Colonic mucosa (tissue), 4 donors: ENCODE measurements at regions not wholly inside any gene's neighbourhood (a gene's known extent, or its start where the extent isn't known, plus 50 kb on each side); places are given as distances from the start of the nearest gene placed in this dataset.

ENCODE experiments used
- DNase-seq: peaks from one replicate; pipeline ENCODE4 v3.0.0-alpha.2; 2020
- H3K27ac ChIP-seq: fragments of 200-600 bp; one replicate; pipeline ENCODE4 v1.8.0; 2021
- H3K27me3 ChIP-seq: fragments of 200-600 bp; one replicate; pipeline ENCODE4 v1.8.0; 2021
- H3K36me3 ChIP-seq: fragments of 200-600 bp; one replicate; pipeline ENCODE4 v1.8.0; 2021
- H3K4me1 ChIP-seq: fragments of 200-600 bp; one replicate; pipeline ENCODE4 v1.8.0; 2021; ENCODE audit warnings: mild to moderate bottlenecking
- H3K4me3 ChIP-seq: fragments of 200-600 bp; one replicate; pipeline ENCODE4 v1.8.0; 2021
- H3K9ac ChIP-seq, 2 donors: one replicate each; pipeline ENCODE4 v1.7.0; 2013; ENCODE audit warnings: control low read depth in 2 of 2, low read depth in 2 of 2, low read length in 2 of 2
- H3K9me3 ChIP-seq: fragments of 200-600 bp; one replicate; pipeline ENCODE4 v1.8.0; 2021
- intact Hi-C: fragments of 100-400 bp; cut with DNase I; formaldehyde crosslinking; loops from one replicate; pipeline ENCODE4 v1.14.1; 2022
- TF ChIP-seq, protein P1 (sequence below): fragments of 200-600 bp; IDR thresholded peaks from one replicate; pipeline ENCODE4 v1.8.0; 2022; ENCODE audit warnings: antibody characterized with exemption, mild to moderate bottlenecking
- donor health status: healthy.
- donor health status: DM: no; HTN: no; CAD: no.
- donor health status: DM: no; HTN: no; CAD: no.

DNA sequence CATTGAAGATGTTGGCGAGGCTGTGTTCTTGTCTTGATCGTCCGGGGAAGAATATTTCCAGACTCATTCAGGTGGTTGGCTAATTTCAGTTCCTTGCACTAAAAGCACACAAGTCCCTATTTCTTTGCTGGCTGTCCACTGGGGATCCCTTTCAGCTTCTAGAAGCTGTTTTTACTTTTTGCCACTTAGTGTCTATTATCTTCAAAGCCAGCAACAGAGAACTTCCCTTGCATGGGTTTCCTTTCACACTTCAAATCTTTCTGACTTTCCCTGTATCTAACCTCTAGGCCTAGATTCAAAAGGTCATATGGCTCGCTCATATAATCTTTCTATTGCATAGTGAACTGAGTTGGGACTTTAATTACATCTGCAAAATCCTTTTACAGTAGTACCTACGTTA lies 215.3 kb upstream of the PCDH9 start:
- Histone ChIP-seq H3K9me3 (no peaks in the 10 kb centered on the region), H3K4me3 (no peak overlapping the region), H3K4me1 (no peaks in the 10 kb centered on the region), H3K27ac (no peak overlapping the region), H3K9ac (no peak overlapping the region), H3K36me3 (no peaks in the 10 kb centered on the region), H3K27me3 (no peaks in the 10 kb centered on the region)
- DNase-seq = no peak
- TF ChIP-seq, protein P1, sequence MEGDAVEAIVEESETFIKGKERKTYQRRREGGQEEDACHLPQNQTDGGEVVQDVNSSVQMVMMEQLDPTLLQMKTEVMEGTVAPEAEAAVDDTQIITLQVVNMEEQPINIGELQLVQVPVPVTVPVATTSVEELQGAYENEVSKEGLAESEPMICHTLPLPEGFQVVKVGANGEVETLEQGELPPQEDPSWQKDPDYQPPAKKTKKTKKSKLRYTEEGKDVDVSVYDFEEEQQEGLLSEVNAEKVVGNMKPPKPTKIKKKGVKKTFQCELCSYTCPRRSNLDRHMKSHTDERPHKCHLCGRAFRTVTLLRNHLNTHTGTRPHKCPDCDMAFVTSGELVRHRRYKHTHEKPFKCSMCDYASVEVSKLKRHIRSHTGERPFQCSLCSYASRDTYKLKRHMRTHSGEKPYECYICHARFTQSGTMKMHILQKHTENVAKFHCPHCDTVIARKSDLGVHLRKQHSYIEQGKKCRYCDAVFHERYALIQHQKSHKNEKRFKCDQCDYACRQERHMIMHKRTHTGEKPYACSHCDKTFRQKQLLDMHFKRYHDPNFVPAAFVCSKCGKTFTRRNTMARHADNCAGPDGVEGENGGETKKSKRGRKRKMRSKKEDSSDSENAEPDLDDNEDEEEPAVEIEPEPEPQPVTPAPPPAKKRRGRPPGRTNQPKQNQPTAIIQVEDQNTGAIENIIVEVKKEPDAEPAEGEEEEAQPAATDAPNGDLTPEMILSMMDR = no peak
- intact Hi-C loops = no loop called here

DNA sequence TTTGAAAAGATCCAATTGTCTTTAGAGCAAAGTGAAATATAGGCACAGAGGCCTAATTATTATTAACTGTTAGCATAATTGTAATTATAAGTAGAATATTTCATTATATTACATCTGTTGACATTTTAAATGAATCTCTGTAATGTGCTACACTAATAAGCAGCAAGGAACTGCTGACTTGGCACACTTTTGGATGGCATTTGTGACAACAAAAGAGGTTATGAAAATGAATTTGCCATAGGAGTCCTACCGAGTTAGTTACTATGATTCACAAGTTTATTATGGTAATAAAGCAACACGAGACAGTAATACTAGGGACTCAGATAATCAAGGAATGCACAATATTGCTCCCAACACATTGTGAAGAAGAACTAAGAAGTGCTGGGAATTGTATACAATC lies 213.8 kb upstream of the PCDH9 start:
- intact Hi-C loops = no loop called here

DNA sequence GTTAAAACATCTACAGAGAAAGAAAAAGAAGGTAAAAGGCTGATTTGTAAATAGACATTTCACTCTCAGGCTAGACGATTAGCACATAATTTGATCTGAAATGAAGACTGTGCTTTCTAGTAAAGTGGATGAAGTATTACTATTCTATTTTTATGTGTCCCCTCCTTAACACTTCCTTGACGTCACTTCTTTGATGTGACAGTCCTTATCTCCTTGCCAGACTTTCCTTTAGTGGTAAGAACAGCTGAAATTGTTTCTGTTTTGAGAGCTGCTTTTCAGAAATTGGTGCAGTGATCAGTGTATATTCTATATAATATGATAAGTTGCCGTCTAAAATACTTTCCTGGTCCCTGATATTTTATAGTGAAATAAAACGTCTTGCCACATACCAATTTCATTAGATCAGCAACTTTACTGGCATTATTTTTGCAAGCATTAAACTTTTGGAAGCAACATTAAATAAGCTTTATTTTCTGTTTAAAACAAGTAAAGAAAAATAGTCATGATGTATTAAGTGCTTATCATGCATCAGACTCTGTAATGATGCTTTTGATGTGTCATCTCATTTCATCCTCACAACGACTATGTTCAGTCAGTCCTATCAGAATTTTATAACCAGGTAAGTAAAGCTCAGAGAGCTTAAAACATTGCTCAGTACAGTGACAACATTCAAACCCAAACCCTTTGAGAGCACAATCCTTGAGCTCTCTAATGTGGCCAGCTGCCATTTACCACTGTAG lies 210.3 kb upstream of the PCDH9 start:
- intact Hi-C loops = no loop called here

More for the DNA sequence above, 213.8 kb upstream of the PCDH9 start:
- no peak overlapping the region for H3K4me3 ChIP-seq
- no peaks in the 10 kb centered on the region for H3K36me3 ChIP-seq
- no peak for DNase-seq
- H3K9ac ChIP-seq = no peak overlapping the region
- H3K27me3 ChIP-seq = no peaks in the 10 kb centered on the region
- H3K9me3 ChIP-seq = no peaks in the 10 kb centered on the region
- H3K4me1 ChIP-seq = no peaks in the 10 kb centered on the region
- no peak overlapping the region for H3K27ac ChIP-seq
- TF ChIP-seq, protein P1 = no peak

DNA sequence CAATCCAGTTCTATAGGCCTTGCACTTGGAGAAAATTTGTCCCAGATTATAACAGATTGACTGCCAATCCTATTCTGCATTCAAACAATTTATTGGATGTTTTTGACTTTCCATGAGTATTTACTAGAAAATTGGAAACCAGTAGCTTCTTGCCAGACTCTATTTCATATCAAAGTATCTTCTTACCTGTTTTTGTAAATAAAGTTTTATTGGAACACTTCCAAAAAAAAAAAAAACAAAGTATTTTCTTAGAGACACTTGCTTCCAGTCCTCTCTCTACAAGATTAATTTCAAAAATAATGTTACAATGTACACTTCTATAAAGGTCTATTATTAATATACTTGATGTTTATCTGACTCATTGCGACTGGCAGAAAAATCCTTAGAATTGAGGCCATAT lies 209.2 kb upstream of the PCDH9 start:
- H3K4me3 ChIP-seq = no peak overlapping the region
- no peaks in the 10 kb centered on the region for H3K27me3 ChIP-seq
- no peak overlapping the region for H3K9ac ChIP-seq
- DNase-seq = no peak
- TF ChIP-seq, protein P1 = no peak
- H3K9me3 ChIP-seq = no peaks in the 10 kb centered on the region
- no peaks in the 10 kb centered on the region for H3K36me3 ChIP-seq
- intact Hi-C loops = no loop called here
- H3K4me1 ChIP-seq = no peaks in the 10 kb centered on the region
- no peak overlapping the region for H3K27ac ChIP-seq

More for the DNA sequence above, 210.3 kb upstream of the PCDH9 start:
- no peaks in the 10 kb centered on the region for H3K4me1 ChIP-seq
- H3K27ac ChIP-seq = no peak overlapping the region
- no peak for DNase-seq
- no peak overlapping the region for H3K9ac ChIP-seq
- H3K36me3 ChIP-seq = no peaks in the 10 kb centered on the region
- H3K4me3 ChIP-seq = no peak overlapping the region
- TF ChIP-seq, protein P1 = no peak
- H3K9me3 ChIP-seq = no peaks in the 10 kb centered on the region
- no peaks in the 10 kb centered on the region for H3K27me3 ChIP-seq

DNA sequence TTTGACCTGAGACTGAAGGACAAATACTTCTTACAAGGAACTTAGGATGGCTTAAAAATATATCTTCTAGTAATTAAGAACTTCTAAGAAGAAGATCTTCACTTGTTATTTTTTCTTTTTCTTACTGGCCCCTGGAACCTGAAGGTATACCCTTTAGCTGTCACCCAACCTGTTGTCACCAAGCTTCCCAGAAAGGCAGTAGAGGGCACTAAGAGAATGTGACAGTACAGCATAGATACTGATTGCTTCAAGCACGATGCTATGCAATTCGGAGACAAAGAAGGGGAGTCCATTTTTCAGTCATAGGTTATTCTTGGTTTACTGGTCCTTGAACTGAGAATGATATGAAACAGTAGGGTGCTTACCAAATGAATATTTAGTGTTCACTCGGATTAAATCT lies 208.3 kb upstream of the PCDH9 start:
- Histone ChIP-seq H3K36me3 (no peaks in the 10 kb centered on the region), H3K4me1 (no peaks in the 10 kb centered on the region), H3K9ac (no peak overlapping the region), H3K27ac (no peak overlapping the region), H3K27me3 (no peaks in the 10 kb centered on the region), H3K9me3 (no peaks in the 10 kb centered on the region), H3K4me3 (no peak overlapping the region)
- intact Hi-C loops = no loop called here
- no peak for DNase-seq
- TF ChIP-seq, protein P1 = no peak
